ENCODE measurements at regions not wholly inside any gene's neighbourhood (a gene's known extent, or its start where the extent isn't known, plus 50 kb on each side); places are given as distances from the start of the nearest gene placed in this dataset.
"Not testable (repeated sequence)": the region's sequence is repeated elsewhere in the genome, so short reads cannot be mapped to it uniquely, and the experiment has no call there.

DNA sequence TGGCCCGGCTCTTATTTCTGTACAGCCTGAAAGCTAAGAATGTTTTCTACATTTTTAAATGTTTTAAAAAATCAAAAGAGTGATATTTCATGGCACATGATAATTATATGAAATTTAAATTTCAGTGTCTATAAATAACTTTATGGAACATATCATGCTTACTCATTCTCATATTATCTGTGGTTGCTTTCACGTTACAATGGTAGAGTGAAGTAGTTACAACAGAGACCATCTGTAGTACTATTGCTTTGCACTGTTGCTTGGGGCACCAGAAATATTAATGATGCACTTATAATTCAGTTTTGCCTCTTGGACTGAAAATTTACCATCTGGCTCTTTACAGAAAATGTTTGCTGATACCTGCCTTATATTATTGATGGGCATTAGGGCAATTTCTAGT lies 481.6 kb downstream of the PLPP3 start:
- DNase-seq: no peak

DNA sequence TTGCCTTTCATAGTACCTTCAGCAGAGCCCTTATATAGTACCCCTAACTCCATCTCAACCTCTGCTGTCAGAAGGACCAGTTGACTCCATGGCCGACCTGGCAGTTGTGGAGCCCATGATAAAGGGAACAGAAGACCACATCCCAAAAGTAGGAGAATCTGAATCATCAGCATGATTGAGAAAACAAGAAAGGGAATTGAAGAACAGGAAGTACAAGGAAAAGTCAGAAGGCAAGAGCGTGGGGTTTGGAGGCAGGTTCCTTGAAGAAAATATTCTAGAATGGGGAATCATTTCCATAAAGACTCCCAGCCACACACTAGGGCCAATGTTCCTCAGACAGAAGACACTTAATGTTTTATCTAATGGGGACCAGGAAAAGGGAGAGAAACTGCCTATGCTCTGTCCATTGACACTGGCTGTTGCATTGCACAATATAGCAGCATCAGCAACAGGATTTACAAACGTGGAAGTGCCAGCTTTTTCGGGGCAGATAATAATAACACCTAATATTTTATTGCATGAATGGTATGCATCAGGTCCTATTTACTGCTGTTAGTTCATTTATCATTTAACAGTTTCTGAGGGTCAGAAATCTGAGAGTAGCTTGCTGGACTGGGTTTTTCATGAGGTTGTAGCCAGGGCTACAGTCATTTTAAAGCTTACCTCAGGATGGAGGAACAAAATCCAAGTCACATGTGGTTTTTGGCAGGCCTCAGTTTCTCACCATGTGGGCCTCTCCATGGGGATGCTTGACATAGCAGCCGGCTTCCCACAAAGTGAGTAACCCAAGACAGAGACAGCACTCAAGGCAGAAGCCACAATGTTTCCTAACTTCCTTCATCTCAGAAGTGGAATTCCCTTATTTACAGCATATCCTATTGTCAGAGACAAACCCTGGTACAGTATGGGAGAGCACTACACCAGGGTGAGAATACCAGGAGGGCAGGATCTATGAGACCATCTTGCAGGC lies 483.4 kb downstream of the PLPP3 start:
- peak; percentile 86 to 94 for DNase-seq

DNA sequence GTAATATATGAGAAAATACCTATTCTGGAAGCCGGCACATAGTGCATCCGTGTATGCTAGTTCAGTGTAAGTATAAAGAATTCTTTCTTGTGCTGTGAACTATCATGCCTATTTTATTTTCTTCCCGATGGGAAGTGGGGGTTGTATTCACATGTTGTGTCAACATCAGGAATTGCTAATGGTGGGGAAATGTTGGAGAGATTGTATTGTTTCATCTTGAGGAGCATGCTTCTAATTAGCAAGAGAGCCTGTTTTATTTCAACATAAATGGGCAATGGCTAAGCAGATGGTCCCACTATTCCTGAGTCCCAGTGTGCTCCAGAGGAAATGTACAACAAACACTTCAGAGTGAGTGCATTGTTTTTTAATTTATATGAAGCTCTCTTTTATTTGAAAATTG lies 485.2 kb downstream of the PLPP3 start:
- no peak for DNase-seq

DNA sequence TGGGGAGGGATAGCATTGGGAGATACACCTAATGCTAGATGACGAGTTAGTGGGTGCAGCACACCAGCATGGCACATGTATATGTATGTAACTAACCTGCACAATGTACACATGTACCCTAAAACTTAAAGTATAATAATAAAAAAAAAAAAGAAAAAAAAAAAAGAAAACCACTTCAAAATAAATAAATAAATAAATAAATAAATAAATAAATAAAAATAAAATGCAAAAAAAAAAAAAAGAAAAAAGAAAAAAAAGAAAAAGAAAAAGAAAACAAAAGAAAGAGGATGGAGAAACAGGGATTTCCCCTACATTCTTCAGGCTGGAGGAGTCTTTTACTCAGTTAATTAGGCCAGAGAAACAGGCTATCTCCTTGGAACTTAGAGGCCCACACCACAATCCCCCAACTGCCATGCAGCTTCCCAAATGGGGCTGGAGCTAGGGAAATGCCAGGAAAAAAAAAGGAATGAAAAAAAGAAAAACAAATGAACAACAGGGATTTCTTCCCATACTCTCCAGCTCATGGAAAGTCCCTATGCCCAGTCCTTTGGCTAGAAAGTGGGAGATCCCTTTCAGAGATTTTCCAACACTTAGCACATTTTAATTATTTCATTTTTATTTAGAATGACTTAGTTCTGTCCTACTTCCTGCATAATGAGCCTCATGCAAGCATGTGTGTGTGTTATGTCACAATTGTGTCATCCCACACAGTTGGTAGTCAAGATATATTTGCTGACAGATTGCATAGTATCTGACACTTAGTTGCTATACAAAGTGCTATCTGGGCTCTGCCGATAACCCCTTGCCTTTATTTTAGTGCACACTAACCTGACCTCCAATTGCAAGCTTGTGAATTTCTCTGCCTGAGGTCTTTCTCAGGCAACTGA lies 486.4 kb downstream of the PLPP3 start:
- DNase-seq: peak; percentile 70 to 90

DNA sequence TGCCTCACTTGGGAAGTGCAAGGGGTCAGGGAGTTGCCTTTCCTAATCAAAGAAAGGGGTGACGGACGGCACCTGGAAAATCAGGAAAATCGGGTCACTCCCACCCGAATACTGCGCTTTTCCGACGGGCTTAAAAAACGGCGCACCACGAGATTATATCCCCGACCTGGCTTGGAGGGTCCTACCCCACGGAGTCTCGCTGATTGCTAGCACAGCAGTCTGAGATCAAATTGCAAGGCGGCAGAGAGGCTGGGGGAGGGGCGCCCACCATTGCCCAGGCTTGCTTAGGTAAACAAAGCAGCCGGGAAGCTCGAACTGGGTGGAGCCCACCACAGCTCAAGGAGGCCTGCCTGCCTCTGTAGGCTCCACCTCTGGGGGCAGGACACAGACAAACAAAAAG lies 489.5 kb downstream of the PLPP3 start:
- not testable (repeated sequence) for DNase-seq

DNA sequence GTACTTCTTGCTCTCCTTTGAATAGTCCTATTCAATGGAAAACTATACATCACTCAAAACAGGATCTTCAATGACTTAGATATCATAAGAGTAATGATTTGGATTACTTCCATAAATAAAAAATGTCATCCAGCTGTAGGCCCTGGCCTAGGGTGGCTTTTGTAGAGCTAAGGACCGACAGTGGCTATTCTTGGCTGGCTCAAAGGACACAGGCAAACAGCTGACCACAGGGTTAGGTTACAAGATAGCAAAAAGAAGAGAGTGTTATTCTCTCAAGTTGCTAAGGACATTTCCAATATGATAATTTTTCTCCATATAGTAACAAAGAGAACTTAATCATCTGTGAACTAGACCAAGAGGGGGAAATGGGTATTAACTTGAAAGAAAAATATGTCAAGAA lies 495.1 kb downstream of the PLPP3 start:
- DNase-seq: no peak

DNA sequence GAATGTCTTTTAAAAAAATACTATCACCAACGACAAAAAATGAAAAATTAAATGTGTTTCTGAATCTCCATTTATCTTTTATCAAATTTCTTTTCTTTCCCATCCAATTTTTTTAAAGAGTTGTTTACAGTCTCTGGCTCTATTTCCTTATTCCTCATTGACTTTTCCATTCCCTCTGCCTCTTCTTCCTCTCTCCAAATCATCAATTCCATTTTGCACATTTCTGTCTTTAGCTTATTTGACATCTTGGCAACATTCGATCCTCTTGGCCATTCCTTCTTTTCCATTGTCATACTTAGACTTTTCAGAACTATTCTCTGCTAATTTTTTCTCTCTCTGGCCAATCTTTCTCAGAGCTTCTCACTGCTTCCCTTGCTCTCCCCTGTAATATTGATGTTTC lies 497.6 kb downstream of the PLPP3 start:
- no peak for DNase-seq

DNA sequence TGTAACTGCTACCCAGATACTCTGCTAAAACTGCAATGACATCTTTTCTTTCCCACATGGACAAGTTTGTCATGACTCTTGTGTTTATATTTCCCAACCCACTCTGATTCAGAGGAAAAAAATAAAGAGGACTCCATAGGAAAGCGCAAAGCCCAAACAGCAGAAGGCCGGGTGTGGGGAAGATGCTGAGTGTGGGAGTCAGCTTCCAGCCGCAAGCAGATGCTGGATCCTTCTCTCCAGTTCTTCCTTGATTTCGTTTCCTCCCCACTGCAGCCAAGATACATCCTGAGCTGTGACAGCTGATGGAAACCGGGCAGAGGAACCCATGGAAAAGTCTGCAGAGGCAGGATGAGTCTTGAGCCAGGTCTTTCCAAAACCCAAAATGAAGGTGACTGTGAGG lies 498.2 kb downstream of the PLPP3 start:
- no peak for DNase-seq

DNA sequence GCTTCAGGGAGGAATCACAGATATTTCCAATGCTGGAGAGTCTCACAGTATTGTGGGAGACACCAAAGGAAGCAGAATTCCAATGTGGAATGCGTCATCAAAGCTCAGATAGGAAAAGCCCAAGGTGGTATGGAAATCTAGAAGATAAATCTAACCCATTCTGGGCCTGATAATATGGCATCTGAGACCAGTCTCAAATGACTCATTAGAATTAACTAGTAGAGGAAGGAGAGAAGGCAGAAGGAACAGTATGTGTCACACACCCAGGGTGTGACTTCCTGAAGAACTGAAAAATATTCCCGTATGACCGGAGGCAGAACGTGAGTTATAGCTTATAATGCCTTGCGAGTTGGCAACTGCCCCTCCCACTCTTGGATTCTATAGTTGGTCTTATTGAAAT lies 499.2 kb downstream of the PLPP3 start:
- peak in 1 of 2 donors; percentile 26 for DNase-seq

DNA sequence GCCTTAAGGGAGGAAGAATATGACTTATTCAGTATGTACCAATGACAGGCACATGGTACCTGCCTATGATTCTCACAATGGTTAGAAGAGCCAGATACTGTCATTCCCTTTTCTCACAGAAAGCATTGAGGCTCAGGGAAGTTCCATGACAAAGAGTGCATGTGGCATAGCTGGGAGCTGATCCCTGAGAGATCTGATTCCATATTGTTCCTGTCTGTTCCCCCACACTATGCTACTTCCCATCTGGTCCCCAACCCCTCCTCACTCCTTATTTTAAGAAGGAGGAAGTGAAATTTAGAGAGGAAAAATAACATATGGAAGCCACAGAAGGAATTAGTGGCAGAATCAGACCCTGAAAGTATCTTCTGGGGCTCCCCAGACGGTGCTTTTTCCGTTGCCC lies 500.0 kb downstream of the PLPP3 start:
- no peak for DNase-seq

DNA sequence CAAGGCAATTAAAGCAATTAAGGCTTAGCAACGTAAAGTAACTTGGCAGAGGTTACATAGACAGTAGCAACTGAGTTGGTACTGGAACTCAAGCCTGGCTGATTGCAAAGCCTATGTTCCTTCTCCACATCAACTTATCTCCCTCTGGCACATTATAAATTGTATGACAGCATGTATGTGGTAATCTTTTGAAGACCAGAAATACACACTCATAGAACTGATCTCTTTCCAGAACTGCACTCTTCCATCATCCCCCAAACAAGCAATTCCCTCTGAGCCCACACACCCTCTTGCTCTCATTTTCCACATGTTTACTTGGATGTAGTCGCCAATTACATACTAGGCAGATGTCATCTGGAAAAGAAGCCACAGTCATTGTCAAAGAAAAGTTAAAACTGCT lies 502.2 kb downstream of the PLPP3 start:
- no peak for DNase-seq

DNA sequence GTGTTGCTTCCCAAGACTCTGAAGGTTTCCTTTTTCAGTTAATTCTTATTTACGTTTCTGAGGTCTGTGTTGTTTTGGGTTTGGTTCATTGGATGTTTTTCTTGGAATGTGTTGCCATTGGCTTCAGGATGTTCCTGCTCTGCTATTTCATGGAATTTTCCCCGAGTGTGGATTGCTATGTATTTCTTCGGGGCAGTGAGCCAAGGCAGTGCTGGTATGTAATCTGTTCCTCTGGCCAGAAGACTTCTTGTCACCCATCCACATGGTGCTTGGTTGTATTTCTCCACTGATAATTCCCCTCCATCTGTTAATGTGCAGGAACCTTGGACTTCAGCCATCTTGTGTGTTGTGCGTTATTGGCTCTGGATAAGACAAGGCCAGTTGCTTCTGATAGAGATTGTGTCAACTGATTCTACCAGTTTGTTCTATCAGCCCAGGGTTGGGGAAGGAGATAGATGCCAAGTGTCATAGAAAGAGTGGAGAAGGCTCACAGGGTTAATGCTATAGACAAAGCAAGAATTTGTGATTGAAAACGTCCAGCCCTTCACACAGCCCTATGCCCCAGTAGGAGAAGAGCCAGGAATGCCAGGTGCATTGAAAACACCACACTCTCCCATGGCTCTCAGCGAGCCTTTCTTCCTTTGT lies 505.2 kb downstream of the PLPP3 start:
- no peak for DNase-seq

DNA sequence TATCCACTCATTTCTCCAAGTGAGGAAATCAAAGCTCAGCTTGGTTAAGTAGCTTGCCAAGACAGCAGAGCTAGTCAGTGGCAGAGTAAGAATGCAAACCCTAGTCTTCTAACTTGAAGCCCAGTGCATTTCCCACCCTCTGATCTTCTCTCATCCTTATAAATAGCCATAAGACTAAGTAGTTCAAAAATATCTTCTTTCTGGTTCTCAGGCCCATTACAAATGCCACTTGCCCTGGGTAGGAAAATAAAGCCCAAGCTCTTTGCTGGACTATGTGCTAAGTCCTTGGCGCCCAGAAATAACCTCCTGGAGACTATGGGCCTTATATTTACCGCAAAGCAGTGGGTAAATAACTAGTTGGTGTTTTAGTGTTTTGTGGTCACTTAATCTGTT lies 505.8 kb downstream of the PLPP3 start:
- DNase-seq: no peak

DNA sequence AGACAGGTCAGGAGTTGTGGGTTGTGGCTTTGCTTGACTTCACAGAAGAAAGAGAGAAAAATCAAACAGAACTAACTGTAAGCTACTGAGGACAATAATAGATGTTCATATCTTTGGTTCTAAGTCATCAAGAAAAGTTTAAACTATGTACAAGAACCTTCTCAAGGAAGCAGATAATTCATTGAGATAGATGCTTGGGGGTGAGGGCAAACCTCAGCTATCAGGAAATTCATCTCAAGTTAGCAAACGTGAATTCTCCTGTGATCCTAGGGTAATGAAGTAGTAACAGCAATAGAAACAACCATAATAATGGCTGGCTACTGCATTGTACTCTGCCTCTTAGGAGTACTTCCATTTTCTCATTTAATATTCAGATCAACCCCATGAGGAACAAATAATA lies 506.2 kb downstream of the PLPP3 start:
- DNase-seq: no peak

DNA sequence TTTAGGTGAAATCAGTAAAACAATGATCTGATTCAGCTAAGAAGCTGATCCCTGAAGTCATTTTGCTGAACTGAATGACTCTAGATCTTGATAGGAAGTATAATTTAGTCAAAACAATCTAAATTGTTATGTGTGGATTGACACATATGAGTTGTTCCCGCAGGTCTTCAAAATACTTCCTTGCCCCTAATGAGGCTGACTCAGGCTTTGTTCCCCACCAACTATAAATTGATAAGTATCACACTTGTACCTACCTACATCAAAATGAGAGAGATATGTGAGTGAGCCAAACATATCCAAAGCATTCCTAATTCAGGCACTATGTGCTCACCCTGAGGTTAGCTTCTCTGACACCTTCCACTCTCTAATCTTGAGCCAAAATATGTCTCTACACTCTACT lies 507.1 kb downstream of the PLPP3 start:
- no peak for DNase-seq

DNA sequence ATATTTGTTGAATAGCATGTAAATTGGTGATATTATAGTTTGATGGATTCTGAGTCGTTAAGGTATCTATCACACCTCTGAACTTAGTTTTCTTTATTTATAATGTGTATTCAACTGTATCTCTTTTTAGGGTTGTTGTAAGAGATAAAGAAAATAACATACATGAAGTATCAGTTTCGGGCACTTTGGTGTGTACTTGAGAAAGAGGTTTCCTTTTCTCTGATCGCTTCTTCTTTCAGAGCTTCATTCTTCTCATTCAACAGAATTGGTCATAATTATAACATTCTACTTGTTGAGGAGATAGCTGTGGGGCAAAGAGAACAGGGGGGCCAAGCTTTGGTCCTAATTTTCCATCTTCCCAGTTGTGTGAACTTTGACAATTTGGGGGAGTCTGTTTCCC lies 508.0 kb downstream of the PLPP3 start:
- no peak for DNase-seq

DNA sequence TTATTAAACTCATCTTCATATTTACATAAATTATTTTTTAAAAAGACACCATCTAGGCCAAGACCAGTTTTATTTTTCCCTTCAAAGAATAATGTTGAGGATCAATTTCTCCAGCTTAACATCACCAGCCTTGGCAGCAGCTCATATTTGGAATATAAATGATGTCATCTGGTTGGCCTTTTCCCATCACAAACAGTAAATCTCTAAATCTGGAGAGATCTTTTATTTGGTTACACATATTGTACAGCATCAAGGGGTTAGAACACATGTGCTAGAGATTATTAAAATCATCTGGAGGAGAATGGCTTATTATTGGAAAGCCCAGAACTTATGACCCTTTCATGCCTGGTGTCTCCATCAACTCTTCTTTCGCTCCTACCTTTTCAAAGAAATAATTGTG lies 508.8 kb downstream of the PLPP3 start:
- no peak for DNase-seq

DNA sequence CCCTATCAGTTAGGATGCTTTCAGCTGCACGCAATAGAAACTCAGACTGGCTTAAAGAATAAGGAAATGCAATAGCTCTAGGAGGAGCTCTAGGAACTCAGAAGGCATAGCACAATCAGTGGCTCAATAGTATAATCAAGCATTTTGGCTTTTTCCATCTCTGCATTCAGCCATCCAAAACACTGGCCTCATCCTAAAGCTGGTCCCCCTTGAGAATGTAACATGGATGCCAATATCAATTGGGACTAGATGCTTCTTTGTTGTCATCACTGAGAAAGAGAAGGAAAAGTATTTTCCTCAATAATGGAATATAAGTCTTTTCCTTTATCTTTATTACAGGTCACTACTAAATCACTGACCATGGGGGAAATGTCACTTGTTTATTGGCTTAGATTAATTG lies 509.5 kb downstream of the PLPP3 start:
- DNase-seq: no peak

DNA sequence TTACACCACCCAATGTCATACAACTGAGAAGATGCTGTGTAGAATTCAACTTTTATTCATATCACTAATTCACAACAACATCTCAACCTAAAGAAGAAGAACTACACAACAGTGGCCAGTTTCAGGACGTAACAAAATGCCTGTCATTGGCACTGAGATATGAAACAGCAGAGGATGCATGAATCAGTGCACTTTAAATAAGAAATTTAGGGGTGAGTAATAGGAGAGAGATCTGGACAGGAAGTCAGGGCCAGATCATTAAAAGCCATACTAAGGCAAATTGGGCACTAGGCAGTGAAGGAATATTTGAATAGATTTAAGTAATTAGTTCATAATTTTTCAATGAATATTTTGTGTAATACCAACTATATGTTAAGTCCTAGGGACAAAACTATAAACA lies 510.5 kb downstream of the PLPP3 start:
- DNase-seq: no peak

DNA sequence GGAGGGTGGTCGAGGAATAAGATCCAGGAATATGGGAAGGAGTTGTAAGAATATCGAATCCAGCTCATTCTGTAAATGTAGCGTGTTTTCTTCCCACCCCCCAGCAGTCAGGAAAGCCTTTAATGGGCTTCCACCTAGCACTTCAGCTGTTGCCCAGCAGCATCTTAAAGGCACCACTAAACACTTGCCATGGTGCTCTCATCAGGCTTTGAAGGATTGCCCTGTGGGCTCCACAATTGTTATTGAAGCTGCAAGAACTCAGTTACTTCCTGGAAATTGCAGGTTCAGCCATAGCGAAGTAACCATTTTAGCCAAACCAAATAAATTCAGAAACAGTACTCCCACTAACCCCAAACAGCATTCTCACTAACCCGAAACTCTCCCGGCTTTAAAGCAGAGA lies 511.2 kb downstream of the PLPP3 start:
- no peak for DNase-seq

DNA sequence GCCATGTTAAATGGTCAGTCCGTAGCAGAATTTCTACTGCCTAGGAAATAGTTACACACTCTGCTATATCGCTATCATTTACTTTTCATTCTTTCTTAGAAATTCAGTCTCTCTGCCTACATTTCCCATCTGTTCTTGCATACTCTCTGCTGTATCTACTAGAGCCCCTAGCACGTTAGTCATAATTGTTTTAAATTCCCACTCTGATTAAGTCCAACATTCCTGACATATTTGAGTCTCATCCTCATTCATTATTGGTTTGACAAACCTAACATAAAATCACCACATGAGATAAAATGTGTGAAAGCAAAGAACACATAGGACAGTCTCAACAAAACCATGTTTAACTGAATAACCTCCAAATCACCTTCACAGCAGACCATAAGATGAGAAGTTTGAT lies 513.6 kb downstream of the PLPP3 start:
- no peak for DNase-seq

DNA sequence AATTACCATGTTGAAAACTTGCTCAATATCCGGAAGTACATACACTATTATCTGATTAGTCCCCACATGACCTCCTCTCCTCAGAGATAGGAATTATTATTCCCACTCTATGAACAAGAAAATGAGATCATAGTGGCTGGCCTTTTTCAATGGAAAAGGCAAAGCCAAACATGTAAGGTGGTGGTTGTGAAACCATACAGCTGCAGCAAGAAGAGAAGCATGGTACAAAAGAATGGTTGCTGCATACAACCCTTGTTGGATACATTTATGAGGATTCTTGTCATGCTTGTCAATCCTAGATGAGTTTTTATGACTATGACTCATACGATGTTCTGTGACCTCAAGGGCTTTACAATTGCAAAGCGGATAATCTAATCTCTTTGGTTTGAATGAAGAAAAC lies 514.7 kb downstream of the PLPP3 start:
- no peak for DNase-seq

DNA sequence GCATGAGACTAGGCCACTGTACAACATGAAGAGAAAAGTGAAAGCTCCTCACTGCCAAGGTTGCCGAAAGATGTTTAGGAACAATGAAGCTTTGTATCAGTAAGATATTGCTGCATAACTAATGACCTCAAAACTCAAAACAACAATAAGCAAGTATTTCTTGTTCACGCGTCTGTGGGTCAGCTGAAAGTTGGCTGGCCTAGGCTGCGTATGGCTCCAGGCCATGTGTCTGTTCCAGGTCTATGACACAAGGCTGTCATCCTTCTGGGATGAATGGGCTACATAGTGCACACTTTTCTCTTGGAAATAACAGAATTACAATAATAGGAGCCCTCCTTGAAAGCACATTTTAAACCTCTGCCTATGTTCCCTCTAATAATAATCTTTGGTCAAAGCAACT lies 515.9 kb downstream of the PLPP3 start:
- no peak for DNase-seq

DNA sequence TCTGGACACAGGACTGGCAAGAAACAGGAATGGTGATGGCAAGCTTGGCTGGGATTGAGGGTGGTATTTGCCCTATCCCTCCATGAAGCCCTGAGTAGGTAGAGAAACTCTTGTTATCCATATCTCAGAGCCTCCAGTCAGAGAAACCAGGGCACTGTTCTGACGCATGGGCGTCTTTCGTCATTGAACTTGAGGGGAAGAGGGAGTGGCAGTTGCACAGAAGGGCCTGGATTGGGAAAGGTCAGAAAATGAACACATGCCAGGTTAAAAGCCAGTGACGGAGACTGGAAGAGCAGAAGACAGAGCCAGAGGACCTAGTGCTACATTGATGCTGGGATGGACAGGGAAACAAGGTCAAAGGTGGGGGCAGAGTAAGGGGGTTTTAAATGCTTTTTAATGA lies 516.7 kb downstream of the PLPP3 start:
- DNase-seq: no peak

All from inflammatory macrophage treated with lipopolysaccharide for 1 hour (primary cell).